ENCODE measurements at regions not wholly inside any gene's neighbourhood (a gene's known extent, or its start where the extent isn't known, plus 50 kb on each side); places are given as distances from the start of the nearest gene placed in this dataset.

DNA sequence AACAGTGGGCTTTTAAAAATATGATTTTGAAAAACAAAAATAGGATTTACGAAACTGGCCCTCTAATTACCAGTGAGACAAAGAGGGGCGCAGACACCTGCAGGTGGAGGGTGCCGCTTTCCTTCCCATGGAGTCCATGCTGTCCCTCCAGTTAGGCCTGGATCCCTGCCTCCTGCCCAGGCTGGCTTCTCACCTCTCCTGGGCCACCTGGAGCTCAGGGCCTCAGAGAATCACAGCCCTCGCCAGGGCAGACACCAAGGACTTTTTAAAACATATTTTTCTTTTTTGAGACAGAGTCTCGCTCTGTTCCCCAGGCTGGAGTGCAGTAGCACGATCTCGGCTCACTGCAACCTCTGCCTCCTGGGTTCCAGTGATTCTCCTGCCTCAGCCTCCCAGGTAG is 1437.2 kb downstream of the TBC1D22A start:
- TF ChIP-seq, protein P1, sequence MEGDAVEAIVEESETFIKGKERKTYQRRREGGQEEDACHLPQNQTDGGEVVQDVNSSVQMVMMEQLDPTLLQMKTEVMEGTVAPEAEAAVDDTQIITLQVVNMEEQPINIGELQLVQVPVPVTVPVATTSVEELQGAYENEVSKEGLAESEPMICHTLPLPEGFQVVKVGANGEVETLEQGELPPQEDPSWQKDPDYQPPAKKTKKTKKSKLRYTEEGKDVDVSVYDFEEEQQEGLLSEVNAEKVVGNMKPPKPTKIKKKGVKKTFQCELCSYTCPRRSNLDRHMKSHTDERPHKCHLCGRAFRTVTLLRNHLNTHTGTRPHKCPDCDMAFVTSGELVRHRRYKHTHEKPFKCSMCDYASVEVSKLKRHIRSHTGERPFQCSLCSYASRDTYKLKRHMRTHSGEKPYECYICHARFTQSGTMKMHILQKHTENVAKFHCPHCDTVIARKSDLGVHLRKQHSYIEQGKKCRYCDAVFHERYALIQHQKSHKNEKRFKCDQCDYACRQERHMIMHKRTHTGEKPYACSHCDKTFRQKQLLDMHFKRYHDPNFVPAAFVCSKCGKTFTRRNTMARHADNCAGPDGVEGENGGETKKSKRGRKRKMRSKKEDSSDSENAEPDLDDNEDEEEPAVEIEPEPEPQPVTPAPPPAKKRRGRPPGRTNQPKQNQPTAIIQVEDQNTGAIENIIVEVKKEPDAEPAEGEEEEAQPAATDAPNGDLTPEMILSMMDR (IDR thresholded peaks at IDR 0.05 in 8 of 11, conservative IDR thresholded peaks at IDR 0.05 in 3 of 11) = no peak
- TF ChIP-seq POLR2AphosphoS5 (IDR thresholded peaks at IDR 0.05) = no peak

Measured in spleen (tissue), 7 donors.